Vagina (tissue), 2 donors: ENCODE measurements at regions not wholly inside any gene's neighbourhood (a gene's known extent, or its start where the extent isn't known, plus 50 kb on each side); places are given as distances from the start of the nearest gene placed in this dataset.

Source experiments
- POLR2A ChIP-seq, 2 donors: fragments of 450-650 bp; IDR thresholded peaks; one replicate each; pipeline ENCODE4 v1.6.1; 2017; ENCODE audit warnings: antibody characterized with exemption in 2 of 2, mild to moderate bottlenecking in 2 of 2, moderate library complexity in 2 of 2
- TF ChIP-seq, protein P1 (sequence below), 3 experiments: fragments of 450-650 bp in 2 of 3; fragments of 200-600 bp in 1 of 3; sonication (generic) in 1 of 3; IDR thresholded peaks; one replicate each; pipeline ENCODE4 v1.5.1; 2017 to 2019; ENCODE audit warnings: antibody characterized with exemption in 3 of 3, mild to moderate bottlenecking in 2 of 3, moderate library complexity in 2 of 3

DNA sequence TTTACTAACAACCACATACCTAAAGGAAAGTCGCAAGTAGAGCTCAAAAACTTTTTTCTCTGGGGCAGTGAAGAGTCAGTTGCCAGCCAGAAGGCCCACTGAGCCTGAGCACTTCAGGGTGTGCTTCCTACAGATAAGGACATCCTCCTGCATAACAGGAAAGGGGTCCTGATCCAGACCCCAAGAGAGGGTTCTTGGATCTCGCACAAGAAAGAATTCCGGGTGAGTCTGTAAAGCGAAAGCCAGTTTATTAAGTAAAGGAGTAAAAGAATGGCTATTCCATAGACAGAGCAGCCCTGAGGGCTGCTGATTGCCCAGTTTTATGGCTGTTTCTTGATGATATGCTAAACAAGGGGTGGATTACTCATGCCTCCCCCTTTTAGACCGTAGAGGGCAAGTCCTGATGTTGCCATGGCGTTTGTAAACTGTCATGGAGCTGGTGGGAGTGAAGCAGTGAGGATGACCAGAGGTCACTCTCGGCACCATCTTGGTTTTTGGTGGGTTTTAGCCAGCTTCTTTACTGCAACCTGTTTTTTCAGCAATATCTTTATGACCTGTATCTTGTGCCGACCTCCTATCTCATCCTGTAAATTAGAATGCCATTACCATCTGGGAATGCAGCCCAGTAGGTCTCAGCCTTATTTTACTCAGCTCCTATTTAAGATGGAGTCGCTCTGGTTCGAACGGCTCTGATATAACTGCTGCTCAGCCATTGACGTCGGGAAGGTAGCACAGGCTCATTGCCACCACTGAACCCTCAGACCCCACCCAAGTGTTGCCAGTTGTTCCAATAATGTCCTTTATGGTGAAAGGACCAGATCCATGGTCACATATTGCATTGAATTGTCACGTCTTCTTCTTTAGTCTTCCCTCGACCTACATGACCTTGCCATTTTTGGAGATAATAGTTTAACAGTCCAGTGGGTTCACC is 96.6 kb upstream of the ERRFI1 start:
- TF ChIP-seq, protein P1, sequence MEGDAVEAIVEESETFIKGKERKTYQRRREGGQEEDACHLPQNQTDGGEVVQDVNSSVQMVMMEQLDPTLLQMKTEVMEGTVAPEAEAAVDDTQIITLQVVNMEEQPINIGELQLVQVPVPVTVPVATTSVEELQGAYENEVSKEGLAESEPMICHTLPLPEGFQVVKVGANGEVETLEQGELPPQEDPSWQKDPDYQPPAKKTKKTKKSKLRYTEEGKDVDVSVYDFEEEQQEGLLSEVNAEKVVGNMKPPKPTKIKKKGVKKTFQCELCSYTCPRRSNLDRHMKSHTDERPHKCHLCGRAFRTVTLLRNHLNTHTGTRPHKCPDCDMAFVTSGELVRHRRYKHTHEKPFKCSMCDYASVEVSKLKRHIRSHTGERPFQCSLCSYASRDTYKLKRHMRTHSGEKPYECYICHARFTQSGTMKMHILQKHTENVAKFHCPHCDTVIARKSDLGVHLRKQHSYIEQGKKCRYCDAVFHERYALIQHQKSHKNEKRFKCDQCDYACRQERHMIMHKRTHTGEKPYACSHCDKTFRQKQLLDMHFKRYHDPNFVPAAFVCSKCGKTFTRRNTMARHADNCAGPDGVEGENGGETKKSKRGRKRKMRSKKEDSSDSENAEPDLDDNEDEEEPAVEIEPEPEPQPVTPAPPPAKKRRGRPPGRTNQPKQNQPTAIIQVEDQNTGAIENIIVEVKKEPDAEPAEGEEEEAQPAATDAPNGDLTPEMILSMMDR (IDR thresholded peaks at IDR 0.05) = no peak
- TF ChIP-seq POLR2A (IDR thresholded peaks at IDR 0.05) = no peak
